ENCODE measurements at regions not wholly inside any gene's neighbourhood (a gene's known extent, or its start where the extent isn't known, plus 50 kb on each side); places are given as distances from the start of the nearest gene placed in this dataset.

DNA sequence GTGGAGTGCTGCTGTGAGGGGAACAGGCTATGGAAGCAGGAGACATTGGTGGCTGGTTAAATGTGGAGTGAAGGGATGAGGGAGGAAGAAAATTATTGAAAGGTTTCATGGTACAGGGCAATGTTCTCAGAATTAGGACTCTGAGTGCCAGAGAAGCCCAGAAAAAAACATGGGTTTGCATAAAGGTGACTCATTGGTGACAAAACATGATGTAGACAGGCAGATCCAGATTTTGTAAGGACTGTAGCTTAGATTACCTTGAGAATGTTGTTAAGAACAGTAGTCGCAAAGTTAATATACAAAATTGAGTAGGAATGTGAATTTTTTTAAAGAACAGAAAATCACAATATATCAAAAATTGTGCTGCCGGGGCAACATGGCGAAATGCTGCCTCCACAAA lies 134.9 kb upstream of the ZNF438 start:
- TF ChIP-seq, protein P1, sequence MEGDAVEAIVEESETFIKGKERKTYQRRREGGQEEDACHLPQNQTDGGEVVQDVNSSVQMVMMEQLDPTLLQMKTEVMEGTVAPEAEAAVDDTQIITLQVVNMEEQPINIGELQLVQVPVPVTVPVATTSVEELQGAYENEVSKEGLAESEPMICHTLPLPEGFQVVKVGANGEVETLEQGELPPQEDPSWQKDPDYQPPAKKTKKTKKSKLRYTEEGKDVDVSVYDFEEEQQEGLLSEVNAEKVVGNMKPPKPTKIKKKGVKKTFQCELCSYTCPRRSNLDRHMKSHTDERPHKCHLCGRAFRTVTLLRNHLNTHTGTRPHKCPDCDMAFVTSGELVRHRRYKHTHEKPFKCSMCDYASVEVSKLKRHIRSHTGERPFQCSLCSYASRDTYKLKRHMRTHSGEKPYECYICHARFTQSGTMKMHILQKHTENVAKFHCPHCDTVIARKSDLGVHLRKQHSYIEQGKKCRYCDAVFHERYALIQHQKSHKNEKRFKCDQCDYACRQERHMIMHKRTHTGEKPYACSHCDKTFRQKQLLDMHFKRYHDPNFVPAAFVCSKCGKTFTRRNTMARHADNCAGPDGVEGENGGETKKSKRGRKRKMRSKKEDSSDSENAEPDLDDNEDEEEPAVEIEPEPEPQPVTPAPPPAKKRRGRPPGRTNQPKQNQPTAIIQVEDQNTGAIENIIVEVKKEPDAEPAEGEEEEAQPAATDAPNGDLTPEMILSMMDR (IDR thresholded peaks at IDR 0.05), result no peak
- no peak for TF ChIP-seq POLR2A (IDR thresholded peaks at IDR 0.05)

Data from heart left ventricle (tissue), 13 donors.